Kidney epithelial cell (primary cell): ENCODE measurements at regions not wholly inside any gene's neighbourhood (a gene's known extent, or its start where the extent isn't known, plus 50 kb on each side); places are given as distances from the start of the nearest gene placed in this dataset.

Source experiments
- DNase-seq: peaks from one replicate; pipeline ENCODE4 v3.0.0-alpha.2; 2010; ENCODE audit warnings: low read depth
- H3K27me3 ChIP-seq: 2 replicates; pipeline ENCODE4 v1.6.0; 2011; ENCODE audit warnings: low read length; ENCODE audit not compliant: control insufficient read depth, insufficient read depth
- H3K36me3 ChIP-seq: 2 replicates; pipeline ENCODE4 v1.5.1; 2011; ENCODE audit warnings: low read length; ENCODE audit not compliant: control insufficient read depth, insufficient read depth
- H3K4me3 ChIP-seq: 2 replicates; pipeline ENCODE4 v1.5.1; 2011; ENCODE audit warnings: low read depth, mild to moderate bottlenecking, control low read depth, low read length
- TF ChIP-seq, protein P1 (sequence below): IDR thresholded peaks from 2 replicates; pipeline ENCODE4 v1.5.1; 2011; ENCODE audit warnings: mild to moderate bottlenecking, moderate library complexity, low read length, control low read depth, inconsistent platforms; ENCODE audit not compliant: insufficient read depth, poor library complexity, severe bottlenecking

- TF ChIP-seq, protein P1, sequence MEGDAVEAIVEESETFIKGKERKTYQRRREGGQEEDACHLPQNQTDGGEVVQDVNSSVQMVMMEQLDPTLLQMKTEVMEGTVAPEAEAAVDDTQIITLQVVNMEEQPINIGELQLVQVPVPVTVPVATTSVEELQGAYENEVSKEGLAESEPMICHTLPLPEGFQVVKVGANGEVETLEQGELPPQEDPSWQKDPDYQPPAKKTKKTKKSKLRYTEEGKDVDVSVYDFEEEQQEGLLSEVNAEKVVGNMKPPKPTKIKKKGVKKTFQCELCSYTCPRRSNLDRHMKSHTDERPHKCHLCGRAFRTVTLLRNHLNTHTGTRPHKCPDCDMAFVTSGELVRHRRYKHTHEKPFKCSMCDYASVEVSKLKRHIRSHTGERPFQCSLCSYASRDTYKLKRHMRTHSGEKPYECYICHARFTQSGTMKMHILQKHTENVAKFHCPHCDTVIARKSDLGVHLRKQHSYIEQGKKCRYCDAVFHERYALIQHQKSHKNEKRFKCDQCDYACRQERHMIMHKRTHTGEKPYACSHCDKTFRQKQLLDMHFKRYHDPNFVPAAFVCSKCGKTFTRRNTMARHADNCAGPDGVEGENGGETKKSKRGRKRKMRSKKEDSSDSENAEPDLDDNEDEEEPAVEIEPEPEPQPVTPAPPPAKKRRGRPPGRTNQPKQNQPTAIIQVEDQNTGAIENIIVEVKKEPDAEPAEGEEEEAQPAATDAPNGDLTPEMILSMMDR = no peak
- H3K36me3 ChIP-seq = no peaks in the 10 kb centered on the region
- H3K27me3 ChIP-seq = no peaks in the 10 kb centered on the region
- DNase-seq = no peak
- no peak overlapping the region for H3K4me3 ChIP-seq
Observed at GRCh38 chr19:28644169-28644775, 568.7 kb downstream of the UQCRFS1 start.

DNA sequence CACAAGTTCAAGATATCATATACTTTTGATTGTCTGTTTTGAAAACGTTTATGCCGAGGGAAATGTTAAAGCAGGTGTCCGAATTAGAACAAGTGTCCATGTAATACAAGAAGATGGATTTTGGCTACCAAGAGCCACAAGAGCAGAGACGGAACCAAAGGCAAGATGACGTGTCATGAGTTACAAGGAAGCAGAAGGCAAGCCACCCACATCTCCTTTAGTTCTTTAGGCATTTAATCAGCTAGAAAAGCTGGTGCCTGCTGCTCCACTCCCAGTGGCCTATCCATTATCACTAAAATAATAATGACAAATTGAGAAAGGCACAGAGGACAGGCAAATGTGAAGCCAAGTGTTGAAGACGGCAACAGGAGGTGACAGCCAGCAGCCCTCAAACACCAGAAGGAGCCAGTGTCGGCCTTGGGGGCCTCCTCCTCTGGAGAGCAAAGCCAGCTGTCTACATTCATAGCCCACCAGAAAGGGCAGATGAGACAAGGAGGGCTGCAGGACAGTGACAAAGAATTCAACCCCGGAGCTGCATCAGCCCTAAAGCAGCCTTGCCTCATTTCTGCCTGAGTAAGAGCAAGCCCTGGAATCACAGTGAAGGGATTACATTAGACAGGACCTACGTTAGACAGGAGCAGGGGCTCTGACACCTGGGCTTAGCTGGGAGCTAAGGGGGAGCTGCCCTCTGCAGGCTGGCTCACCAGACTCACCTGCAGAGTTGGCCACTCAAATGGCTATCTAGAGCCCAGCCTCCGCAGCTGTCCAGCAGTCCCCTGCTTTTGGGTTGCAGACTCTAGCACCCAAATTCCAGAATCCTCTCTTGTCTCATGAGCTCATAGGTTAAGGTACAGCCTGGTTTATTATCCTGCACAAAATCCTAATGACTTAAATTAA, 569.9 kb downstream of the UQCRFS1 start:
- Histone ChIP-seq H3K36me3 (no peaks in the 10 kb centered on the region), H3K27me3 (no peaks in the 10 kb centered on the region), H3K4me3 (no peak overlapping the region)
- TF ChIP-seq, protein P1 = no peak
- no peak for DNase-seq

- Histone ChIP-seq H3K36me3 (no peaks in the 10 kb centered on the region), H3K4me3 (no peak overlapping the region), H3K27me3 (no peaks in the 10 kb centered on the region)
- DNase-seq = no peak
- TF ChIP-seq, protein P1 = no peak
Observed at GRCh38 chr19:28641395-28641794, 571.6 kb downstream of the UQCRFS1 start.

GRCh38 chr19:28640506-28640905, 572.4 kb downstream of the UQCRFS1 start:
- Histone ChIP-seq H3K27me3 (no peaks in the 10 kb centered on the region), H3K36me3 (no peaks in the 10 kb centered on the region), H3K4me3 (no peak overlapping the region)
- DNase-seq = no peak
- TF ChIP-seq, protein P1 = no peak

DNA sequence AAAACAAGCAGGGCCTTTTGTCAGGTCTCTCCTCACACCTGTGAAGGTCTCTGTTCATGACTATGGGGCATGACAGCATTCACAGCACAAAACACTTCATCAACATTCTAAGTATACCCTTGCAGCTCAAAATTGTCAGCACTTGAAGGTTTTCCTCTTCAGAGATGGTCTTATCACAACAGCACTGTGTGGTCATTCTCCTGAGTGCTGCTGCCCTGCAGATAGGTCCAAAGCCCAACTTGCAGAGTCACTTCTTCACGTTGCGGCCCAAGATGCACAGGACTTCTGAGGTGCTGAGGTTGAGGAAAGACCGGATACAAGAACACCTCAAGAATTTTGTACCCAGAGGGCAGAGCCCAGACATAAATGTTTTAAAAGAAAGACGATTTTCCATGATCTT, 574.5 kb downstream of the UQCRFS1 start:
- H3K36me3 ChIP-seq = no peaks in the 10 kb centered on the region
- TF ChIP-seq, protein P1 = no peak
- no peak for DNase-seq
- no peaks in the 10 kb centered on the region for H3K27me3 ChIP-seq
- H3K4me3 ChIP-seq = no peak overlapping the region
